IPS-NIHi7 (cell line): ENCODE measurements at regions not wholly inside any gene's neighbourhood (a gene's known extent, or its start where the extent isn't known, plus 50 kb on each side); places are given as distances from the start of the nearest gene placed in this dataset.
"Not testable (repeated sequence)": the region's sequence is repeated elsewhere in the genome, so short reads cannot be mapped to it uniquely, and the experiment has no call there.

ENCODE experiments used
- DNase-seq: peaks from one replicate; pipeline ENCODE4 v3.0.0; 2012; ENCODE audit warnings: mixed read lengths; ENCODE audit errors: extremely low spot score

- DNase-seq: no peak
Observed at GRCh38 chr13:85603735-85604134, 195.5 kb downstream of the SLITRK6 start.

GRCh38 chr13:85601526-85601925 lies 197.7 kb downstream of the SLITRK6 start:
- DNase-seq: no peak

GRCh38 chr13:85597790-85598500 lies 201.3 kb downstream of the SLITRK6 start:
- no peak for DNase-seq

GRCh38 chr13:85592211-85592610 lies 207.0 kb downstream of the SLITRK6 start:
- no peak for DNase-seq

GRCh38 chr13:85590231-85590931 lies 208.8 kb downstream of the SLITRK6 start:
- no peak for DNase-seq

- no peak for DNase-seq
Observed at GRCh38 chr13:85589021-85589420, 210.2 kb downstream of the SLITRK6 start.

GRCh38 chr13:85588359-85588758 lies 210.9 kb downstream of the SLITRK6 start:
- DNase-seq: peak; percentile 12

- DNase-seq: no peak
Observed at GRCh38 chr13:85586856-85587255, 212.4 kb downstream of the SLITRK6 start.

- no peak for DNase-seq
Observed at GRCh38 chr13:85586422-85586831, 212.8 kb downstream of the SLITRK6 start.

GRCh38 chr13:85582890-85583289 lies 216.3 kb downstream of the SLITRK6 start:
- no peak for DNase-seq

- DNase-seq: no peak
Observed at GRCh38 chr13:85575110-85575509, 224.1 kb downstream of the SLITRK6 start.

- peak; percentile 22 for DNase-seq
Observed at GRCh38 chr13:85567909-85568308, 231.3 kb downstream of the SLITRK6 start.

- no peak for DNase-seq
Observed at GRCh38 chr13:85565652-85566051, 233.6 kb downstream of the SLITRK6 start.

GRCh38 chr13:85564598-85564997 lies 234.6 kb downstream of the SLITRK6 start:
- no peak for DNase-seq

GRCh38 chr13:85562282-85562681 lies 236.9 kb downstream of the SLITRK6 start:
- DNase-seq: no peak

- DNase-seq: no peak
Observed at GRCh38 chr13:85557691-85558467, 241.3 kb downstream of the SLITRK6 start.

- no peak for DNase-seq
Observed at GRCh38 chr13:85551012-85551411, 248.2 kb downstream of the SLITRK6 start.

- DNase-seq: no peak
Observed at GRCh38 chr13:85549819-85550218, 249.4 kb downstream of the SLITRK6 start.

GRCh38 chr13:85548845-85549244 lies 250.4 kb downstream of the SLITRK6 start:
- DNase-seq: not testable (repeated sequence)

GRCh38 chr13:85545771-85546170 lies 253.4 kb downstream of the SLITRK6 start:
- no peak for DNase-seq

GRCh38 chr13:85544756-85545155 lies 254.5 kb downstream of the SLITRK6 start:
- no peak for DNase-seq

- DNase-seq: no peak
Observed at GRCh38 chr13:85543144-85543543, 256.1 kb downstream of the SLITRK6 start.

- DNase-seq: no peak
Observed at GRCh38 chr13:85541476-85541875, 257.7 kb downstream of the SLITRK6 start.
